GM23338 (cell line): ENCODE measurements at regions not wholly inside any gene's neighbourhood (a gene's known extent, or its start where the extent isn't known, plus 50 kb on each side); places are given as distances from the start of the nearest gene placed in this dataset.

ENCODE experiments used
- CREB1 ChIP-seq: fragments of 250-450 bp; sonication (Bioruptor Pico); IDR thresholded peaks from 2 replicates; pipeline ENCODE4 v1.5.0; 2020; ENCODE audit warnings: low read depth, mild to moderate bottlenecking, moderate library complexity
- EZH2 ChIP-seq: fragments of 200-600 bp; sonication (generic); IDR thresholded peaks from one replicate; pipeline ENCODE4 v1.8.0; 2017; ENCODE audit warnings: antibody characterized with exemption, mild to moderate bottlenecking, low read depth; ENCODE audit not compliant: unreplicated experiment
- EZH2phosphoT487 ChIP-seq: fragments of 200-600 bp; sonication (generic); IDR thresholded peaks from one replicate; pipeline ENCODE4 v1.8.1; 2018; ENCODE audit warnings: antibody characterized with exemption; ENCODE audit not compliant: unreplicated experiment
- JUNB ChIP-seq: IDR thresholded peaks from one replicate; pipeline ENCODE4 v1.6.1; 2016; ENCODE audit warnings: antibody characterized with exemption; ENCODE audit not compliant: unreplicated experiment
- NANOG ChIP-seq: IDR thresholded peaks from 2 replicates; pipeline ENCODE4 v1.6.1; 2016; ENCODE audit warnings: antibody characterized with exemption, borderline replicate concordance
- POLR2AphosphoS5 ChIP-seq: IDR thresholded peaks from 2 replicates; pipeline ENCODE4 v1.6.1; 2016; ENCODE audit warnings: antibody characterized with exemption, low read depth
- STAT1 ChIP-seq: IDR thresholded peaks from one replicate; pipeline ENCODE4 v1.6.1; 2016; ENCODE audit warnings: antibody characterized with exemption; ENCODE audit not compliant: unreplicated experiment
- ZNF114 ChIP-seq: fragments of 250-450 bp; sonication (Bioruptor Pico); IDR thresholded peaks from 2 replicates; pipeline ENCODE4 v1.5.0; 2020; ENCODE audit warnings: mild to moderate bottlenecking, moderate library complexity
- ZNF331 ChIP-seq: fragments of 250-450 bp; sonication (Bioruptor Pico); IDR thresholded peaks from 2 replicates; pipeline ENCODE4 v1.5.0; 2020; ENCODE audit warnings: low read depth, mild to moderate bottlenecking, moderate library complexity
- TF ChIP-seq, protein P1 (sequence below), 2 experiments: fragments of 200-600 bp in 1 of 2; sonication (generic) in 1 of 2; conservative IDR thresholded peaks; 2 replicates each; pipeline versions ENCODE4 v1.5.1 to v1.6.1; 2016 to 2017; ENCODE audit warnings: antibody characterized with exemption in 2 of 2, low read depth in 2 of 2, mild to moderate bottlenecking in 2 of 2, moderate library complexity in 1 of 2
- TF ChIP-seq, protein P2 (sequence below): IDR thresholded peaks from one replicate; pipeline ENCODE4 v1.6.1; 2018; ENCODE audit warnings: antibody characterized with exemption; ENCODE audit not compliant: unreplicated experiment
- TF ChIP-seq, protein P3 (sequence below): IDR thresholded peaks from 2 replicates; pipeline ENCODE4 v1.6.1; 2016; ENCODE audit warnings: antibody characterized with exemption

DNA sequence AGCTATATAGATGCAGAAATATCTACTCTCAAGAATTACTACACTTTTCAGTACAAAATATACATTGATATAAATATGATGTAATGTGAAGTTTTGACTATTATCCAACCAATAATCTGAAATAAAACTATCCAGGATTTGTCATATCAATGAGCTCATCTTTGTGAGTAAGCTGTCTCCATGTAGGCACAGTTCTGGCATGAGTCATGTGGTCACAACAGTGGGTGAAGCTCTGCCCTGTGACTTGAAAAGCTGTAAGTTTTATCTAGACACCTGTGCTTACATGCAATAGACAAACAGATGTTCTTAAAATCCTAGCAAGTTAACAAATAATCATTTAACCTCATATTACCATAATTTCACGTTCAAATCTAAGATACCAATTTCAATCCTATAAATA, 192.7 kb downstream of the GABRG1 start:
- TF ChIP-seq POLR2AphosphoS5 (no peak), EZH2 (no peak), CREB1 (CRISPR knock-in tag) (no peak), EZH2phosphoT487 (no peak), JUNB (no peak), ZNF331 (CRISPR knock-in tag) (no peak), ZNF114 (no peak), STAT1 (no peak), NANOG (no peak)
- TF ChIP-seq, protein P1, sequence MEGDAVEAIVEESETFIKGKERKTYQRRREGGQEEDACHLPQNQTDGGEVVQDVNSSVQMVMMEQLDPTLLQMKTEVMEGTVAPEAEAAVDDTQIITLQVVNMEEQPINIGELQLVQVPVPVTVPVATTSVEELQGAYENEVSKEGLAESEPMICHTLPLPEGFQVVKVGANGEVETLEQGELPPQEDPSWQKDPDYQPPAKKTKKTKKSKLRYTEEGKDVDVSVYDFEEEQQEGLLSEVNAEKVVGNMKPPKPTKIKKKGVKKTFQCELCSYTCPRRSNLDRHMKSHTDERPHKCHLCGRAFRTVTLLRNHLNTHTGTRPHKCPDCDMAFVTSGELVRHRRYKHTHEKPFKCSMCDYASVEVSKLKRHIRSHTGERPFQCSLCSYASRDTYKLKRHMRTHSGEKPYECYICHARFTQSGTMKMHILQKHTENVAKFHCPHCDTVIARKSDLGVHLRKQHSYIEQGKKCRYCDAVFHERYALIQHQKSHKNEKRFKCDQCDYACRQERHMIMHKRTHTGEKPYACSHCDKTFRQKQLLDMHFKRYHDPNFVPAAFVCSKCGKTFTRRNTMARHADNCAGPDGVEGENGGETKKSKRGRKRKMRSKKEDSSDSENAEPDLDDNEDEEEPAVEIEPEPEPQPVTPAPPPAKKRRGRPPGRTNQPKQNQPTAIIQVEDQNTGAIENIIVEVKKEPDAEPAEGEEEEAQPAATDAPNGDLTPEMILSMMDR (conservative IDR thresholded peaks at IDR 0.05; ENCODE audit: low read depth in 2 of 2): no peak
- TF ChIP-seq, protein P2, sequence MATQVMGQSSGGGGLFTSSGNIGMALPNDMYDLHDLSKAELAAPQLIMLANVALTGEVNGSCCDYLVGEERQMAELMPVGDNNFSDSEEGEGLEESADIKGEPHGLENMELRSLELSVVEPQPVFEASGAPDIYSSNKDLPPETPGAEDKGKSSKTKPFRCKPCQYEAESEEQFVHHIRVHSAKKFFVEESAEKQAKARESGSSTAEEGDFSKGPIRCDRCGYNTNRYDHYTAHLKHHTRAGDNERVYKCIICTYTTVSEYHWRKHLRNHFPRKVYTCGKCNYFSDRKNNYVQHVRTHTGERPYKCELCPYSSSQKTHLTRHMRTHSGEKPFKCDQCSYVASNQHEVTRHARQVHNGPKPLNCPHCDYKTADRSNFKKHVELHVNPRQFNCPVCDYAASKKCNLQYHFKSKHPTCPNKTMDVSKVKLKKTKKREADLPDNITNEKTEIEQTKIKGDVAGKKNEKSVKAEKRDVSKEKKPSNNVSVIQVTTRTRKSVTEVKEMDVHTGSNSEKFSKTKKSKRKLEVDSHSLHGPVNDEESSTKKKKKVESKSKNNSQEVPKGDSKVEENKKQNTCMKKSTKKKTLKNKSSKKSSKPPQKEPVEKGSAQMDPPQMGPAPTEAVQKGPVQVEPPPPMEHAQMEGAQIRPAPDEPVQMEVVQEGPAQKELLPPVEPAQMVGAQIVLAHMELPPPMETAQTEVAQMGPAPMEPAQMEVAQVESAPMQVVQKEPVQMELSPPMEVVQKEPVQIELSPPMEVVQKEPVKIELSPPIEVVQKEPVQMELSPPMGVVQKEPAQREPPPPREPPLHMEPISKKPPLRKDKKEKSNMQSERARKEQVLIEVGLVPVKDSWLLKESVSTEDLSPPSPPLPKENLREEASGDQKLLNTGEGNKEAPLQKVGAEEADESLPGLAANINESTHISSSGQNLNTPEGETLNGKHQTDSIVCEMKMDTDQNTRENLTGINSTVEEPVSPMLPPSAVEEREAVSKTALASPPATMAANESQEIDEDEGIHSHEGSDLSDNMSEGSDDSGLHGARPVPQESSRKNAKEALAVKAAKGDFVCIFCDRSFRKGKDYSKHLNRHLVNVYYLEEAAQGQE: no peak
- TF ChIP-seq, protein P3, sequence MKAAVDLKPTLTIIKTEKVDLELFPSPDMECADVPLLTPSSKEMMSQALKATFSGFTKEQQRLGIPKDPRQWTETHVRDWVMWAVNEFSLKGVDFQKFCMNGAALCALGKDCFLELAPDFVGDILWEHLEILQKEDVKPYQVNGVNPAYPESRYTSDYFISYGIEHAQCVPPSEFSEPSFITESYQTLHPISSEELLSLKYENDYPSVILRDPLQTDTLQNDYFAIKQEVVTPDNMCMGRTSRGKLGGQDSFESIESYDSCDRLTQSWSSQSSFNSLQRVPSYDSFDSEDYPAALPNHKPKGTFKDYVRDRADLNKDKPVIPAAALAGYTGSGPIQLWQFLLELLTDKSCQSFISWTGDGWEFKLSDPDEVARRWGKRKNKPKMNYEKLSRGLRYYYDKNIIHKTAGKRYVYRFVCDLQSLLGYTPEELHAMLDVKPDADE: no peak
